ENCODE measurements at regions not wholly inside any gene's neighbourhood (a gene's known extent, or its start where the extent isn't known, plus 50 kb on each side); places are given as distances from the start of the nearest gene placed in this dataset.

GRCh38 chr6:40320441-40320840 lies 266.7 kb downstream of the LRFN2 start:
- WGBS (ENCODE audit: low lambda C conversion rate, missing lambda C conversion rate), result 89% methylated on average over 3 of the region's 3 CpGs

GRCh38 chr6:40319124-40319523 lies 268.0 kb downstream of the LRFN2 start:
- no peak for DNase-seq (ENCODE audit: low spot score)
- Histone ChIP-seq H3K79me2 (no peaks in the 10 kb centered on the region), H3K4me2 (no peak overlapping the region), H4K20me1 (ENCODE audit: insufficient read depth, poor library complexity, severe bottlenecking) (no peaks in the 10 kb centered on the region), H3K27ac (no peak overlapping the region), H2AFZ (no peak overlapping the region), H3K9me2 (replicated peaks; ENCODE audit: insufficient read depth) (no peaks in the 10 kb centered on the region), H3K4me3 (no peak overlapping the region), H3K9me3 (ENCODE audit: low read depth) (no peaks in the 10 kb centered on the region), H3K36me3 (replicated peaks; ENCODE audit: insufficient read depth, low read depth) (no peaks in the 10 kb centered on the region), H3K27me3 (no peaks in the 10 kb centered on the region), H3K4me1 (ENCODE audit: insufficient read depth) (no peaks in the 10 kb centered on the region)
- TF ChIP-seq EZH2 (IDR thresholded peaks at IDR 0.05; ENCODE audit: borderline replicate concordance) (no peak), EZH2phosphoT487 (IDR thresholded peaks at IDR 0.05; ENCODE audit: low read depth, severe bottlenecking, unreplicated experiment) (no peak), CTCF (IDR thresholded peaks at IDR 0.05; ENCODE audit: poor library complexity) (no peak)

More at GRCh38 chr6:40320441-40320840, 266.7 kb downstream of the LRFN2 start:
- Histone ChIP-seq H2AFZ (no peak overlapping the region), H3K36me3 (replicated peaks; ENCODE audit: insufficient read depth, low read depth) (no peaks in the 10 kb centered on the region), H3K27me3 (no peaks in the 10 kb centered on the region), H3K4me1 (ENCODE audit: insufficient read depth) (no peaks in the 10 kb centered on the region), H3K9me2 (replicated peaks; ENCODE audit: insufficient read depth) (no peaks in the 10 kb centered on the region), H3K79me2 (no peaks in the 10 kb centered on the region), H3K4me2 (no peak overlapping the region), H3K9me3 (ENCODE audit: low read depth) (no peaks in the 10 kb centered on the region), H3K4me3 (no peak overlapping the region), H3K27ac (no peak overlapping the region), H4K20me1 (ENCODE audit: insufficient read depth, poor library complexity, severe bottlenecking) (no peaks in the 10 kb centered on the region)
- TF ChIP-seq EZH2phosphoT487 (IDR thresholded peaks at IDR 0.05; ENCODE audit: low read depth, severe bottlenecking, unreplicated experiment) (no peak), CTCF (IDR thresholded peaks at IDR 0.05; ENCODE audit: poor library complexity) (no peak), EZH2 (IDR thresholded peaks at IDR 0.05; ENCODE audit: borderline replicate concordance) (no peak)
- no peak for DNase-seq (ENCODE audit: low spot score)

- H3K9me2 ChIP-seq (replicated peaks; ENCODE audit: insufficient read depth), result no peaks in the 10 kb centered on the region
- no peaks in the 10 kb centered on the region for H3K27me3 ChIP-seq
- 94% methylated on average over 5 of the region's 5 CpGs for WGBS (ENCODE audit: low lambda C conversion rate, missing lambda C conversion rate)
- no peaks in the 10 kb centered on the region for H3K9me3 ChIP-seq (ENCODE audit: low read depth)
- H3K79me2 ChIP-seq, result no peaks in the 10 kb centered on the region
- no peaks in the 10 kb centered on the region for H3K36me3 ChIP-seq (replicated peaks; ENCODE audit: insufficient read depth, low read depth)
- no peak overlapping the region for H3K4me3 ChIP-seq
- no peak overlapping the region for H3K27ac ChIP-seq
- no peak overlapping the region for H2AFZ ChIP-seq
- TF ChIP-seq EZH2 (IDR thresholded peaks at IDR 0.05; ENCODE audit: borderline replicate concordance) (no peak), CTCF (IDR thresholded peaks at IDR 0.05; ENCODE audit: poor library complexity) (no peak), EZH2phosphoT487 (IDR thresholded peaks at IDR 0.05; ENCODE audit: low read depth, severe bottlenecking, unreplicated experiment) (no peak)
- no peaks in the 10 kb centered on the region for H3K4me1 ChIP-seq (ENCODE audit: insufficient read depth)
- no peak overlapping the region for H3K4me2 ChIP-seq
- H4K20me1 ChIP-seq (ENCODE audit: insufficient read depth, poor library complexity, severe bottlenecking), result no peaks in the 10 kb centered on the region
- no peak for DNase-seq (ENCODE audit: low spot score)
Observed at GRCh38 chr6:40315060-40315459, 272.1 kb downstream of the LRFN2 start.

- no peak overlapping the region for H2AFZ ChIP-seq
- H3K4me3 ChIP-seq, result no peak overlapping the region
- TF ChIP-seq EZH2phosphoT487 (IDR thresholded peaks at IDR 0.05; ENCODE audit: low read depth, severe bottlenecking, unreplicated experiment) (no peak), CTCF (IDR thresholded peaks at IDR 0.05; ENCODE audit: poor library complexity) (no peak), EZH2 (IDR thresholded peaks at IDR 0.05; ENCODE audit: borderline replicate concordance) (no peak)
- H3K36me3 ChIP-seq (replicated peaks; ENCODE audit: insufficient read depth, low read depth), result no peaks in the 10 kb centered on the region
- no peaks in the 10 kb centered on the region for H3K4me1 ChIP-seq (ENCODE audit: insufficient read depth)
- no peak for DNase-seq (ENCODE audit: low spot score)
- no peak overlapping the region for H3K4me2 ChIP-seq
- H3K27me3 ChIP-seq, result no peaks in the 10 kb centered on the region
- H3K79me2 ChIP-seq, result no peaks in the 10 kb centered on the region
- no peaks in the 10 kb centered on the region for H3K9me2 ChIP-seq (replicated peaks; ENCODE audit: insufficient read depth)
- H3K27ac ChIP-seq, result no peak overlapping the region
- no peaks in the 10 kb centered on the region for H4K20me1 ChIP-seq (ENCODE audit: insufficient read depth, poor library complexity, severe bottlenecking)
- H3K9me3 ChIP-seq (ENCODE audit: low read depth), result no peaks in the 10 kb centered on the region
Observed at GRCh38 chr6:40313582-40313981, 273.6 kb downstream of the LRFN2 start.
